MCF 10A (cell line): ENCODE measurements at regions not wholly inside any gene's neighbourhood (a gene's known extent, or its start where the extent isn't known, plus 50 kb on each side); places are given as distances from the start of the nearest gene placed in this dataset.
A peak's percentile ranks its signal among the peaks of the same experiment; 100 is the strongest.
"Not testable (repeated sequence)": the region's sequence is repeated elsewhere in the genome, so short reads cannot be mapped to it uniquely, and the experiment has no call there.

ENCODE experiments used
- BruUV-seq: library from RNA; stranded (reverse); fragments of 400-500 nt; replicated peaks from 2 replicates; lab custom pipeline; 2021; lab: Mats Ljungman, UMichigan
- CTCF ChIA-PET: fragments of 300-600 bp; sonication (Branson Sonifier 250); formaldehyde crosslinking; extraction: SDS; loops from one replicate; lab custom pipeline; 2021; ENCODE audit warnings: antibody characterized with exemption, inconsistent platforms; lab: Yijun Ruan, JAX
- POLR2A ChIA-PET: fragments of 300-600, 350-650 bp; sonication (Branson Sonifier 250); formaldehyde crosslinking; extraction: SDS; loops from one replicate; lab custom pipeline; 2020; ENCODE audit warnings: antibody characterized with exemption, inconsistent platforms; lab: Yijun Ruan, JAX
- DNase-seq: peaks from one replicate; pipeline ENCODE4 v3.0.0-alpha.2; 2018; ENCODE audit not compliant: unreplicated experiment
- H3K27ac Mint-ChIP-seq: one replicate; pipeline ENCODE4 v1.8.0; 2022; ENCODE audit warnings: mild to moderate bottlenecking, low read depth, mixed read lengths; ENCODE audit not compliant: unreplicated experiment
- H3K27me3 Mint-ChIP-seq: one replicate; pipeline ENCODE4 v1.8.0; 2022; ENCODE audit warnings: mixed read lengths; ENCODE audit not compliant: insufficient read depth, unreplicated experiment
- H3K36me3 Mint-ChIP-seq: one replicate; pipeline ENCODE4 v1.8.0; 2022; ENCODE audit warnings: mild to moderate bottlenecking, moderate library complexity, mixed read lengths; ENCODE audit not compliant: insufficient read depth, unreplicated experiment
- H3K4me1 Mint-ChIP-seq: one replicate; pipeline ENCODE4 v1.8.0; 2022; ENCODE audit warnings: mixed read lengths; ENCODE audit not compliant: insufficient read depth, unreplicated experiment
- H3K4me3 Mint-ChIP-seq: one replicate; pipeline ENCODE4 v1.8.0; 2022; ENCODE audit warnings: mild to moderate bottlenecking, moderate library complexity, mixed read lengths; ENCODE audit not compliant: unreplicated experiment
- H3K9me3 Mint-ChIP-seq: one replicate; pipeline ENCODE4 v1.8.0; 2022; ENCODE audit warnings: mixed read lengths; ENCODE audit not compliant: unreplicated experiment
- intact Hi-C: fragments of 100-400 bp; cut with micrococcal nuclease; formaldehyde crosslinking; loops from 2 replicates; pipeline ENCODE4 v1.14.1; 2022
- TF ChIP-seq, protein P1 (sequence below): fragments of 200-600 bp; IDR thresholded peaks from one replicate; pipeline ENCODE4 v1.8.0; 2022; ENCODE audit warnings: antibody characterized with exemption, mild to moderate bottlenecking; ENCODE audit not compliant: unreplicated experiment

DNA sequence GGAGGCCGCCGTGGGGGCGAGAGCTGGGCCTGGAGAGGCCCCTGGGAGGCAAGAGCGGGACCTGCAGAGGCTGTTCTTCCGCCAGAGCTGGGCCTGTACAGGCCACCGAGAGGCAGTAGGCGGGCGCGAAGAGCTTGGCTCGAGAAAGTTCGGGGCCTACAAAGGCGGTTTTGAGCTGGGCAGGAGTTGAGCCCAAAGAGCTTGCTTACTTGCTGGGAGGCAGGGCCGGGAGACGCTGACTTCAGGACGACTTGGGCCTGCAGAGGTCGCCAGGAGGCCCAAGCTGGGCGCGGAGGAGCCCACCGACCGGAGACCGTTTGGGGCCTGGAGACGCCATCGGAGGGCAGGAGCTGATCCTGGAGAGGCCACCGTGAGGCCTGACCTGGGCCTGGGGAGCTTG is 257.1 kb upstream of the NUPR2 start:
- H3K36me3 Mint-ChIP-seq, H3K27ac Mint-ChIP-seq, BruUV-seq, POLR2A ChIA-PET, H3K4me3 Mint-ChIP-seq, H3K9me3 Mint-ChIP-seq, H3K27me3 Mint-ChIP-seq, intact Hi-C loops, CTCF ChIA-PET, H3K4me1 Mint-ChIP-seq, DNase-seq: not testable (repeated sequence)
- TF ChIP-seq, protein P1, sequence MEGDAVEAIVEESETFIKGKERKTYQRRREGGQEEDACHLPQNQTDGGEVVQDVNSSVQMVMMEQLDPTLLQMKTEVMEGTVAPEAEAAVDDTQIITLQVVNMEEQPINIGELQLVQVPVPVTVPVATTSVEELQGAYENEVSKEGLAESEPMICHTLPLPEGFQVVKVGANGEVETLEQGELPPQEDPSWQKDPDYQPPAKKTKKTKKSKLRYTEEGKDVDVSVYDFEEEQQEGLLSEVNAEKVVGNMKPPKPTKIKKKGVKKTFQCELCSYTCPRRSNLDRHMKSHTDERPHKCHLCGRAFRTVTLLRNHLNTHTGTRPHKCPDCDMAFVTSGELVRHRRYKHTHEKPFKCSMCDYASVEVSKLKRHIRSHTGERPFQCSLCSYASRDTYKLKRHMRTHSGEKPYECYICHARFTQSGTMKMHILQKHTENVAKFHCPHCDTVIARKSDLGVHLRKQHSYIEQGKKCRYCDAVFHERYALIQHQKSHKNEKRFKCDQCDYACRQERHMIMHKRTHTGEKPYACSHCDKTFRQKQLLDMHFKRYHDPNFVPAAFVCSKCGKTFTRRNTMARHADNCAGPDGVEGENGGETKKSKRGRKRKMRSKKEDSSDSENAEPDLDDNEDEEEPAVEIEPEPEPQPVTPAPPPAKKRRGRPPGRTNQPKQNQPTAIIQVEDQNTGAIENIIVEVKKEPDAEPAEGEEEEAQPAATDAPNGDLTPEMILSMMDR: peak; percentile 22

DNA sequence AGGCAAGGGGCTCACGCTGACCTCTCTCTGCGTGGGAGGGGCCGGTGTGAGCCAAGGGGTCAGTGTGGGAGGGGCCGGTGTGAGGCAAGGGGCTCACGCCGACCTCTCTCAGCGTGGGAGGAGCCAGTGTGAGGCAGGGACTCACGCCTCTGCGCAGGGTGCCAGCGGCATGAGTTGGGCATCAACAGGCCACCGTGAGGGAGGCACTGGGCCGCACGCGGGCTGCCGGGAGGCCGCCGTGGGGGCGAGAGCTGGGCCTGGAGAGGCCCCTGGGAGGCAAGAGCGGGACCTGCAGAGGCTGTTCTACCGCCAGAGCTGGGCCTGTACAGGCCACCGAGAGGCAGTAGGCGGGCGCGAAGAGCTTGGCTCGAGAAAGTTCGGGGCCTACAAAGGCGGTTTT is 255.6 kb upstream of the NUPR2 start:
- H3K27ac Mint-ChIP-seq, H3K27me3 Mint-ChIP-seq, BruUV-seq, CTCF ChIA-PET, H3K9me3 Mint-ChIP-seq, POLR2A ChIA-PET, DNase-seq, H3K4me3 Mint-ChIP-seq, H3K36me3 Mint-ChIP-seq, H3K4me1 Mint-ChIP-seq, intact Hi-C loops: not testable (repeated sequence)

DNA sequence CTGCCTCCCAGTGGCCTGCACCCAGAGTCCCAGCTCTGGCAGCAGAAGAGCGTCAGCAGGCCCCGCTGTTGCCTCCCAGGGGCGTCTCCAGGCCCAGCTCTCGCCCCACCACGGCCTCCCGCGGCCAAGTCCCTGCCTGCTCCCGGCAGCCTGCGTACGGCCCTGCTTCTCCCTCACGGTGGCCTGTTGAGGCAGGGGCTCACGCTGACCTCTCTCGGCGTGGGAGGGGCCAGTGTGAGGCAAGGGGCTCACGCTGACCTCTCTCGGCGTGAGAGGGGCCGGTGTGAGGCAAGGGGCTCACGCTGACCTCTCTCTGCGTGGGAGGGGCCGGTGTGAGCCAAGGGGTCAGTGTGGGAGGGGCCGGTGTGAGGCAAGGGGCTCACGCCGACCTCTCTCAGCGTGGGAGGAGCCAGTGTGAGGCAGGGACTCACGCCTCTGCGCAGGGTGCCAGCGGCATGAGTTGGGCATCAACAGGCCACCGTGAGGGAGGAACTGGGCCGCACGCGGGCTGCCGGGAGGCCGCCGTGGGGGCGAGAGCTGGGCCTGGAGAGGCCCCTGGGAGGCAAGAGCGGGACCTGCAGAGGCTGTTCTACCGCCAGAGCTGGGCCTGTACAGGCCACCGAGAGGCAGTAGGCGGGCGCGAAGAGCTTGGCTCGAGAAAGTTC is 254.1 kb upstream of the NUPR2 start:
- H3K4me1 Mint-ChIP-seq, POLR2A ChIA-PET, H3K9me3 Mint-ChIP-seq, BruUV-seq, H3K36me3 Mint-ChIP-seq, CTCF ChIA-PET, H3K27ac Mint-ChIP-seq, DNase-seq, H3K4me3 Mint-ChIP-seq, H3K27me3 Mint-ChIP-seq, intact Hi-C loops: not testable (repeated sequence)

DNA sequence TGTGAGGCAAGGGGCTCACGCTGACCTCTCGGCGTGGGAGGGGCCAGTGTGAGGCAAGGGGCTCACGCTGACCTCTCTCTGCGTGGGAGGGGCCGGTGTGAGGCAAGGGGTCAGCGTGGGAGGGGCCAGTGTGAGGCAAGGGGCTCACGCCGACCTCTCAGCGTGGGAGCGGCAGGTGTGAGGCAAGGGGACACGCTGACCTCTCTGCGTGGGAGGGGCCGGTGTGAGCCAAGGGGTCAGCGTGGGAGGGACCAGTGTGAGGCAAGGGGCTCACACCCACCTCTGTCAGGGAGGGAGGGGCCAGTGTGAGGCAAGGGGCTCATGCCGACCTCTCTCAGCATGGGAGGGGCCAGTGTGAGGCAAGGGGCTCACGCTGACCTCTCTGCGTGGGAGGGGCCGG is 251.7 kb upstream of the NUPR2 start:
- BruUV-seq, H3K9me3 Mint-ChIP-seq, intact Hi-C loops, H3K36me3 Mint-ChIP-seq, DNase-seq, CTCF ChIA-PET, H3K27me3 Mint-ChIP-seq, POLR2A ChIA-PET, H3K4me3 Mint-ChIP-seq, H3K4me1 Mint-ChIP-seq, H3K27ac Mint-ChIP-seq: not testable (repeated sequence)

DNA sequence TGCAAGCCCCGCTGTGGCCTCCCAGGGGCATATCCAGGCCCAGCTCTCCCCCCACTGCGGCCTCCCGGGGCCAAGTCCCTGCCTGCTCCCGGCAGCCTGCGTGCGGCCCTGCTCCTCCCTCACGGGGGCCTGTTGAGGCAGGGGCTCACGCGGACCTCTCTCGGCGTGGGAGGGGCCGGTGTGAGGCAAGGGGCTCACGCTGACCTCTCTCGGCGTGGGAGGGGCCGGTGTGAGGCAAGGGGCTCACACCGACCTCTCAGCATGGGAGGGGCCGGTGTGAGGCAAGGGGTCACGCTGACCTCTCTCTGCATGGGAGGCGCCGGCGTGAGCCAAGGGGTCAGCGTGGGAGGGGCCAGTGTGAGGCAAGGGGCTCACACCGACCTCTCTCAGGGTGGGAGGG is 251.2 kb upstream of the NUPR2 start:
- H3K27ac Mint-ChIP-seq, intact Hi-C loops, CTCF ChIA-PET, POLR2A ChIA-PET, BruUV-seq, H3K36me3 Mint-ChIP-seq, H3K4me1 Mint-ChIP-seq, H3K27me3 Mint-ChIP-seq, DNase-seq, H3K4me3 Mint-ChIP-seq, H3K9me3 Mint-ChIP-seq: not testable (repeated sequence)

DNA sequence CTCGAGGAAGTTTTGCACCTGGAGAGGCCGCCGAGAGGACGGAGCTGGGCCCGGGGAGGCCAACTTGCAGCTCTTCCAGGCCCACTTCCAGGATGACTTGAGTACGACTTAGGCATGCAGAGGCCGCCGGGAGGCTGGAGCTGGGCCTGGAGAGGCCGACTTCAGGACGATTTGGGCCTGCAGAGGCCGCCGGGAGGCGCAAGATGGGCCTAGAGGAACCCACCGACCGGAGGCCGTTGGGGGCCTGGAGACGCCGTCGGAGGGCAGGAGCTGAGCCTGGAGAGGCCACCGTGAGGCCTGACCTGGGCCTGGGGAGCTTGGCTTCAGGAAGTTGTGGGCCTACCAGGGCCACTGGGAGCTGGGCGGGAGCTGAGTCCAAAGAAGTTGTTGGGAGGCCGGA is 250.5 kb upstream of the NUPR2 start:
- DNase-seq, H3K27ac Mint-ChIP-seq, CTCF ChIA-PET, H3K4me3 Mint-ChIP-seq, H3K36me3 Mint-ChIP-seq, H3K27me3 Mint-ChIP-seq, BruUV-seq, H3K4me1 Mint-ChIP-seq, H3K9me3 Mint-ChIP-seq, intact Hi-C loops, POLR2A ChIA-PET: not testable (repeated sequence)

DNA sequence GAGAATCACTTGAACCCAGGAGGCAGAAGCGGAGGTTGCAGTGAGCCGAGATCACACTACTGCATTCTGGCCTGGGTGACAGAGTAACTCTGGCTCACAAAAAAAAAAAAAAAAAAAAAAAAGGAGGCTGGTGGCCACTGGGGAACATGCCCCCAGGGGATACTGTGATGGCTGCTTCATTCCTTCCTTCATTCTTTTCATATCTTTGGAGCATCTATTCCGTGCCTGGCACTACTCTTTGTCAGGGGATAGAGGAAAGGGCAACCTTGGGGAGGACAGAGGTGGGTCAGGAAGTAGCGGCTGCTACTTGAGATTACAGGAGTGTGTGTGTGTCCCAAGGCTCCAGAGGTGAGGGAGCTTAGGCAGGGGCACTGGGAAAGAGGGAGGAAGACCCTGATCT is 236.4 kb upstream of the NUPR2 start:
- H3K4me3 Mint-ChIP-seq, H3K4me1 Mint-ChIP-seq, H3K9me3 Mint-ChIP-seq, H3K27me3 Mint-ChIP-seq, H3K36me3 Mint-ChIP-seq, CTCF ChIA-PET, BruUV-seq, intact Hi-C loops, H3K27ac Mint-ChIP-seq, POLR2A ChIA-PET, DNase-seq: not testable (repeated sequence)

DNA sequence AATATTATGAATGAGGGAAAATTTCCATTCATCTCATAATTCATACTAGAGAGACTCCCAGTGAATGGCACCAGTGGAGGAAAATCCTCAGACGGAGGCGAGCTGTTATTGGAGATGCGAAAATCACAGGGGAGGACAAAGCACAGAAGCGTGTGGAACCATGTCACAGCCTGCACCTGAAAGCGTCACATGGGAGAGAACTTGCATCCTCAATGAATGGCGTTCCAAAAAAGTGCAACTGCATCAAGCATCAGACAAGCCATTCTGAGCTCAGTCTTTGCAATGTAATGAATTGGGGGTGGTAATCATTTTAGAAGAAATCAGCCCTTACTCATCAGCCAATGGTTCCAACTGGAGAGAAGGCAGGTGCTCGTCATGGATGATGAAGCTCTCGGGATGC is 235.0 kb upstream of the NUPR2 start:
- not testable (repeated sequence) for BruUV-seq
- CTCF ChIA-PET: interaction anchor here (0.7 kb wide), 1 partner anchor 1080 kb away, joined by 3 read pairs; no protein-coding TSS in a partner anchor

DNA sequence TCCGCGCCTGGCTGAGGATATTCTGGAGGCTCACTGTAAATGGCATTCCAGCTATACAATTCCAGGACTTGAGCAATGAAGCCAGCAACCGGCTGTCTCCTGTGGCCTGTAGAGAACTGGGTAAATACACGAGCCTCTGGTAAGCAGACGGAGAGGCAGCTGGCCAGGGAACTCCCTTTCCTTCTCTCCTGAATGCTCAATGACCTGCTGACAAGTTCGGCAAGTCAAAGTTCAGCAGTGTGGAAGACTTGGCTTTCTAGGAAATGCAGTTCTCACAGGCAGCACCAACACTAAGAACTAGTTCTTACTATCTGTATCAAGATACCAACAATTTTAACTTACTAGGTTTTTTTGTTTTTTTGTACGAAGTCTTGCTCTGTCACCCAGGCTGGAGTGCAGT is 232.1 kb upstream of the NUPR2 start:
- H3K4me1 Mint-ChIP-seq, CTCF ChIA-PET, H3K4me3 Mint-ChIP-seq, POLR2A ChIA-PET, BruUV-seq, intact Hi-C loops, DNase-seq, H3K27ac Mint-ChIP-seq, H3K27me3 Mint-ChIP-seq, H3K36me3 Mint-ChIP-seq: not testable (repeated sequence)
- H3K9me3 Mint-ChIP-seq: peaks cover 25% of the 10 kb centered on the region

More for the DNA sequence above, 235.0 kb upstream of the NUPR2 start:
- H3K36me3 Mint-ChIP-seq, DNase-seq, H3K4me3 Mint-ChIP-seq, H3K27me3 Mint-ChIP-seq, H3K4me1 Mint-ChIP-seq, POLR2A ChIA-PET, H3K27ac Mint-ChIP-seq, intact Hi-C loops: not testable (repeated sequence)
- peaks cover 15% of the 10 kb centered on the region for H3K9me3 Mint-ChIP-seq
